Suprapubic skin (tissue), 4 donors: ENCODE measurements at regions not wholly inside any gene's neighbourhood (a gene's known extent, or its start where the extent isn't known, plus 50 kb on each side); places are given as distances from the start of the nearest gene placed in this dataset.

ENCODE experiments used
- CTCF ChIP-seq, 2 donors: fragments of 200-600 bp in 1 of 2; fragments of 450-650 bp in 1 of 2; sonication (generic) in 1 of 2; IDR thresholded peaks; one replicate each; pipeline ENCODE4 v1.5.1; 2016 to 2019; ENCODE audit warnings: antibody characterized with exemption in 2 of 2, mild to moderate bottlenecking in 1 of 2, moderate library complexity in 1 of 2
- EP300 ChIP-seq: sonication (generic); formaldehyde crosslinking; IDR thresholded peaks from one replicate; pipeline ENCODE4 v1.6.1; 2017; ENCODE audit warnings: antibody characterized with exemption
- POLR2AphosphoS5 ChIP-seq, 3 donors: sonication (generic); formaldehyde crosslinking; IDR thresholded peaks; one replicate each; pipeline ENCODE4 v1.6.1; 2017; ENCODE audit warnings: antibody characterized with exemption in 3 of 3

GRCh38 chr2:4358837-4359236, 655.5 kb downstream of the DCDC2C start:
- TF ChIP-seq CTCF (IDR thresholded peaks at IDR 0.05) = no peak
- TF ChIP-seq POLR2AphosphoS5 (IDR thresholded peaks at IDR 0.05) = no peak
- no peak for TF ChIP-seq EP300
